ENCODE measurements at regions not wholly inside any gene's neighbourhood (a gene's known extent, or its start where the extent isn't known, plus 50 kb on each side); places are given as distances from the start of the nearest gene placed in this dataset.

DNA sequence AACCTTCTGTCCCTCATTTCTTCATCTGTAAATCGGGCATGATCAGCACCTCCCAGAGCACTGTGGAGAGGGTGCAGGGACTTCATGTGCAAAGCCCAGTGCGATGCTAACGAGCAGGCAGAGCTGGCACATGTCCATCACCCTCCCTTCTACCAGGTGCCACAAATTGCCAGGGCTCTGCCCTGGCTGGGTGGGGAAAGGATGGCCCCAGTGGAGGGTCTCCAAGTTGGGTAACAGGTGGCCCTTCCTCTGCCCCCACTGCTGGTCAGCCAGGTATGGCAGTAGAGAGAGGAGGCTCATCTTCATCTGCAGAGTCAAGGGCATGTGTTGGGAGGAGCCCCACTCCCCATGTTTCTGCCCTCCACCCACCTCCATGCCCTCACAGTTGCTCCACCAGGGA lies 61.5 kb upstream of the CDH5 start:
- TF ChIP-seq, protein P1, sequence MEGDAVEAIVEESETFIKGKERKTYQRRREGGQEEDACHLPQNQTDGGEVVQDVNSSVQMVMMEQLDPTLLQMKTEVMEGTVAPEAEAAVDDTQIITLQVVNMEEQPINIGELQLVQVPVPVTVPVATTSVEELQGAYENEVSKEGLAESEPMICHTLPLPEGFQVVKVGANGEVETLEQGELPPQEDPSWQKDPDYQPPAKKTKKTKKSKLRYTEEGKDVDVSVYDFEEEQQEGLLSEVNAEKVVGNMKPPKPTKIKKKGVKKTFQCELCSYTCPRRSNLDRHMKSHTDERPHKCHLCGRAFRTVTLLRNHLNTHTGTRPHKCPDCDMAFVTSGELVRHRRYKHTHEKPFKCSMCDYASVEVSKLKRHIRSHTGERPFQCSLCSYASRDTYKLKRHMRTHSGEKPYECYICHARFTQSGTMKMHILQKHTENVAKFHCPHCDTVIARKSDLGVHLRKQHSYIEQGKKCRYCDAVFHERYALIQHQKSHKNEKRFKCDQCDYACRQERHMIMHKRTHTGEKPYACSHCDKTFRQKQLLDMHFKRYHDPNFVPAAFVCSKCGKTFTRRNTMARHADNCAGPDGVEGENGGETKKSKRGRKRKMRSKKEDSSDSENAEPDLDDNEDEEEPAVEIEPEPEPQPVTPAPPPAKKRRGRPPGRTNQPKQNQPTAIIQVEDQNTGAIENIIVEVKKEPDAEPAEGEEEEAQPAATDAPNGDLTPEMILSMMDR (IDR thresholded peaks at IDR 0.05; ENCODE audit: poor library complexity): no peak
- TF ChIP-seq EZH2phosphoT487 (IDR thresholded peaks at IDR 0.05; ENCODE audit: low read depth, severe bottlenecking, unreplicated experiment): no peak
